AG04450 (cell line): ENCODE measurements at regions not wholly inside any gene's neighbourhood (a gene's known extent, or its start where the extent isn't known, plus 50 kb on each side); places are given as distances from the start of the nearest gene placed in this dataset.
"Not testable (repeated sequence)": the region's sequence is repeated elsewhere in the genome, so short reads cannot be mapped to it uniquely, and the experiment has no call there.

Experiments used
- CTCF ChIA-PET: fragments of 300-600, 350-600 bp; formaldehyde crosslinking; extraction: SDS; loops from one replicate; lab custom pipeline; 2022; ENCODE audit warnings: antibody characterized with exemption, inconsistent platforms; lab: Charles Lee
- POLR2A ChIA-PET: fragments of 350-600 bp; formaldehyde crosslinking; extraction: SDS; loops from one replicate; lab custom pipeline; 2021; ENCODE audit warnings: antibody characterized with exemption, inconsistent platforms; lab: Yijun Ruan, JAX
- DNase-seq: peaks from one replicate; pipeline ENCODE4 v3.0.0-alpha.2; 2011; ENCODE audit warnings: low read depth, low spot score
- H3K27ac ChIP-seq: one replicate; pipeline ENCODE4 v1.5.1; 2012; ENCODE audit warnings: low read depth, low read length, control low read depth
- H3K27me3 ChIP-seq: one replicate; pipeline ENCODE4 v1.6.0; 2012; ENCODE audit warnings: low read length; ENCODE audit not compliant: control insufficient read depth, insufficient read depth
- H3K4me3 ChIP-seq: 2 replicates; pipeline ENCODE4 v1.5.1; 2011; ENCODE audit warnings: mild to moderate bottlenecking, low read depth, low read length, control low read depth
- H3K9me3 ChIP-seq: 2 replicates; pipeline ENCODE4 v1.5.1; 2012; ENCODE audit warnings: low read length; ENCODE audit not compliant: control insufficient read depth, insufficient read depth
- TF ChIP-seq, protein P1 (sequence below): IDR thresholded peaks from 2 replicates; pipeline ENCODE4 v1.5.1; 2011; ENCODE audit warnings: low read depth, low read length, control low read depth, inconsistent platforms

DNA sequence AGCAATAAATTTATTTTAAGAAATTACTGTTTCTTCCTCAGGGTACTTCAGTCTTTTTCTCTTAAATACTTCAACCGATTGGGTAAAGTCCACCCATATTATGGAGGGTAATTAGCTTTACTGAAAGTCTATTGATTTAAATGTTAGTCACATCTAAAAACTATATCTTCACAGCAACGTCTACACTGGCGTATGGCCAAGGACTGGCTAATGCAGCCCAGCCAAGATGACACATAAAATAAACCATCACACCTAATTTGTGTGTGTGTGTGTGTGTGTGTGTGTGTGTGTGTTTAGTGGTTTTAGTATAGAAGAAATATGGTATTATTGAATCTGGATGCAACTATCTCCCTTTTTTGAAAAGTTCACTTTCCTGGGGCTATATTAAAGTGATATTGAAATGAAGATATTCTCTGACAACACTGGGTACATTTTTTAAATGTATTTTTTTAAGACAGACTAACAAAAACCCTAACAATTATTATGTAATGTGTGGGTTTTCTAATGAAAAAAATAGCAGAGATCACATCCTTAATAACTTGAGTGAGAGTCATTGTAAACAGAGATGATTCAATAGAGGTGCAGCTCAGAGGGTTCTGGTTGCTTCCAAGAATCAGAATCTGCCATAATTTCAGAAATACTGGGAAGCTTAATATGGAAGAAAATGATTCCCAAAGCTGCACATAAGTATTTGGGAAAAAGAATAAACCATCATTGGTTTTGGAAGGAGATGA is 584.2 kb upstream of the MBL2 start:
- Histone ChIP-seq H3K9me3 (no peaks in the 10 kb centered on the region), H3K27ac (no peak overlapping the region), H3K27me3 (no peaks in the 10 kb centered on the region), H3K4me3 (no peak overlapping the region)
- ChIA-PET CTCF (no interaction called here), POLR2A (no interaction called here)
- TF ChIP-seq, protein P1, sequence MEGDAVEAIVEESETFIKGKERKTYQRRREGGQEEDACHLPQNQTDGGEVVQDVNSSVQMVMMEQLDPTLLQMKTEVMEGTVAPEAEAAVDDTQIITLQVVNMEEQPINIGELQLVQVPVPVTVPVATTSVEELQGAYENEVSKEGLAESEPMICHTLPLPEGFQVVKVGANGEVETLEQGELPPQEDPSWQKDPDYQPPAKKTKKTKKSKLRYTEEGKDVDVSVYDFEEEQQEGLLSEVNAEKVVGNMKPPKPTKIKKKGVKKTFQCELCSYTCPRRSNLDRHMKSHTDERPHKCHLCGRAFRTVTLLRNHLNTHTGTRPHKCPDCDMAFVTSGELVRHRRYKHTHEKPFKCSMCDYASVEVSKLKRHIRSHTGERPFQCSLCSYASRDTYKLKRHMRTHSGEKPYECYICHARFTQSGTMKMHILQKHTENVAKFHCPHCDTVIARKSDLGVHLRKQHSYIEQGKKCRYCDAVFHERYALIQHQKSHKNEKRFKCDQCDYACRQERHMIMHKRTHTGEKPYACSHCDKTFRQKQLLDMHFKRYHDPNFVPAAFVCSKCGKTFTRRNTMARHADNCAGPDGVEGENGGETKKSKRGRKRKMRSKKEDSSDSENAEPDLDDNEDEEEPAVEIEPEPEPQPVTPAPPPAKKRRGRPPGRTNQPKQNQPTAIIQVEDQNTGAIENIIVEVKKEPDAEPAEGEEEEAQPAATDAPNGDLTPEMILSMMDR: no peak
- no peak for DNase-seq

DNA sequence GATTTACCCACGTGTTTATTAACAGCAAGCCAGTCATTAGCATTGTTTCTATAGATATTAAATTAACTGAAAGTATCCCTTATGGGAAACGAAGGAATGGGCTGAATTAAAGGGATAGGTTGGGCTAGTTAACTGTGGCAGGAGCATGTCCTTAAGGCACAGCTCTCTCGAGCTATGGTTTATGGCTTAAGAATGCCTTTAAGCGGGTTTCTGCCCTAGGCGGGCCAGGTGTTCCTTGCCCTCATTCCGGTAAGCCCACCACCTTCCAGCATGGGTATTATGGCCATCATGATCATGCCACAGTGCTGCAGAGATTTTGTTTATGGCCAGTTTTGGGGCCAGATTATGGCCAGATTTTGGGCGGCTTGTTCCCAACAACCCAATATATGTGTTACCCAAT is 569.9 kb upstream of the MBL2 start:
- H3K27ac ChIP-seq, DNase-seq, CTCF ChIA-PET, H3K27me3 ChIP-seq, H3K4me3 ChIP-seq, H3K9me3 ChIP-seq, POLR2A ChIA-PET: not testable (repeated sequence)

DNA sequence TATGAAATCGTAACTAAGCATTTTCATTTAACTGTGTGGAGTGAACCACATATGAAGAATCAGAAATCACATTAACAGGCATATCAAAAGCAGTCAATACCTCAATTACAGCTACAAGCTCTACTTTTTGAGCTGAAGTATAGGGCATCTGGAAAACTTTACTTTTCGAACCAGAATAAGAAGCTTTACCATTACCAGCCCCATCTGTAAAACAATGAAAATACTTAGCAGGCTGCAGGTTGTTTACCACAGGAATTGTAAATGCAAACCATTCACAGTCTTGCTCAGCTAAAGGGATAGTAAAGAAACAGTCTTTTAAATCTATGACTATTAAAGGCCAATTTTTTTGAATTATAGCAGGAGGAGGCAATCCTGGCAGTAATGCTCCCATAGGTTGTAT is 565.6 kb upstream of the MBL2 start:
- H3K4me3 ChIP-seq, DNase-seq, H3K9me3 ChIP-seq, CTCF ChIA-PET, H3K27ac ChIP-seq, POLR2A ChIA-PET, H3K27me3 ChIP-seq: not testable (repeated sequence)

DNA sequence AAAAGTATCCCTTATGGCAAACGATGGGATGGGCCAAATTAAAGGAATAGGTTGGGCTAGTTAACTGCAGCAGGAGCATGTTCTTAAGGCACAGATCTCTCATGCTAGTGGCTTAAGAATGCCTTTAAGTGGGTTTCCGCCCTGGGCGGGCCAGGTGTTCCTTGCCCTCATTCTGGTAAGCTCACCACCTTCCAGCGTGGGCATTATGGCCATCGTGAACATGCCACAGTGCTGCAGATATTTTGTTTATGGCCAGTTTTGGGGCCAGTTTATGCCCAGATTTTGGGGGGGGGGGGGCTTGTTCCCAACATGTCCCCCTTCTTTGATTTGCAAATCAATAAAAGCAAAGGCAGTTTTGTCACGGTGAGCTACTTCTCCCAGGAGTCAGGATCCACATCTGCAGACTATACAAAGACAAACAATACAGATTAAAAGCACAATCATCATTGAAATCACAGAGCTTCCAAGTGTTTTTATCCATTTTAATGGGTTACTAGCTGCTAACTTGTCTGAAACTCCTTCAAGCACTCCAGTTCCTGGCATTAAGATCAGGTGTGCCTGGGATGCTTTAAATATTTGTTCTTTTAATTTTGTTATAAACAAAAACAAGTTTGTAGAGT is 563.3 kb upstream of the MBL2 start:
- POLR2A ChIA-PET, DNase-seq, H3K9me3 ChIP-seq, H3K27ac ChIP-seq, H3K4me3 ChIP-seq, H3K27me3 ChIP-seq, CTCF ChIA-PET: not testable (repeated sequence)

DNA sequence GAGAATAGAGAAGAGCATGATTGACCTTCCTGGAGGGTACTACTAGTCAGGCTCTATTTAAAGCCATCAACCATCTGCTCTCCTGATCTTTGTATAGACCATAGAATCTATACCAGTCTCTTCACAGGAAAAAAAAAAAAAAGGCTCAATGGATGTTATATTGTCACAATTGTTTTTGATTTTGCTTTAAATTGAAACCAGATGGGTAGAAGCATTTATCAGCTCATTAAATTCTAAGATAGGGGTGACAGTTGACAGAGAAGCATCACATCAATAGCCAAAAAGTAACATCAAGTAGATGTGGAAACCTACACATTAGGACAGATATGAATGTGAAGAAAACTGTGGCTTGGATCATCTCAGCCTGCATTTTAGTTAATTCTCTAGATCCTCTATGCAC is 558.9 kb upstream of the MBL2 start:
- CTCF ChIA-PET: no interaction called here
- no peak overlapping the region for H3K27ac ChIP-seq
- TF ChIP-seq, protein P1: no peak
- peaks cover 4% of the 10 kb centered on the region; the same call in 1 of the 2 replicates for H3K9me3 ChIP-seq
- POLR2A ChIA-PET: no interaction called here
- no peaks in the 10 kb centered on the region for H3K27me3 ChIP-seq
- DNase-seq: no peak
- H3K4me3 ChIP-seq: no peak overlapping the region

DNA sequence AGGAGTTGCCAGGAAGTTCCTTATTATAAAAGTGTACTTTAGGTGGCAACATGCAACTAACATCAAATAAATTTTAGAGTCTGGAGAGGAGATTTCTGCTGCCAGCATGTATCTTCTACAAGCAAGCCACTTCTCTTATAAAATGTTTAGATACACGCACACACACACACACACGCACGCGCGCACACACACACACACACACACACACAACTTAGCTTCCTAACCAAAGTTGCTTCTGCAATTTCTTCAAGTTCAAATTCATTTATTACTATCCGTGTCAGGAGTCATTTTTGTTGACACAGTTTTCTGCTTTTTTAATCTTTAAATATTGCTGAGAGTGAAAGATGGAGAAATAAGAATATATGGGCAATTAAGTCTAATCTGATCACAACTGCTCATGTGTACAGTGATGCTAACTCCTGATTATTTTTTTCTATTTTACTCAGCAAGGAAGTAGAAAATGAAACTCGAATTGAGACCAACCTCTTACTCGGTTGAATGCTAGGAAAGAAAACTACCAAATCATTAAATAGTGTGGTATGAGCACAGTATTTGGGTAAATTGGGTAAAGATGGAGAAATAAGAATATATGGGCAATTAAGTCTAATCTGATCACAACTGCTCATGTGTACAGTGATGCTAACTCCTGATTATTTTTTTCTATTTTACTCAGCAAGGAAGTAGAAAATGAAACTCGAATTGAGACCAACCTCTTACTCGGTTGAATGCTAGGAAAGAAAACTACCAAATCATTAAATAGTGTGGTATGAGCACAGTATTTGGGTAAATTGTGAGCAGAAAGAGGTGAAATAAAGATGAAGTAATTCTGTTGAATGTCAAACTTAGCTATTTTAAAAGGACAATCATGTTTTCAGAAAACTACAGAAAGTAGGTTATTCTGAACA is 554.1 kb upstream of the MBL2 start:
- POLR2A ChIA-PET, DNase-seq, H3K27ac ChIP-seq, CTCF ChIA-PET, H3K27me3 ChIP-seq, H3K4me3 ChIP-seq, H3K9me3 ChIP-seq: not testable (repeated sequence)
